ENCODE measurements at regions not wholly inside any gene's neighbourhood (a gene's known extent, or its start where the extent isn't known, plus 50 kb on each side); places are given as distances from the start of the nearest gene placed in this dataset.
"Not testable (repeated sequence)": the region's sequence is repeated elsewhere in the genome, so short reads cannot be mapped to it uniquely, and the experiment has no call there.

- DNase-seq (ENCODE audit: low spot score) = no peak
Observed at GRCh38 chr3:80734920-80735319, 967.1 kb upstream of the ROBO1 start.

DNA sequence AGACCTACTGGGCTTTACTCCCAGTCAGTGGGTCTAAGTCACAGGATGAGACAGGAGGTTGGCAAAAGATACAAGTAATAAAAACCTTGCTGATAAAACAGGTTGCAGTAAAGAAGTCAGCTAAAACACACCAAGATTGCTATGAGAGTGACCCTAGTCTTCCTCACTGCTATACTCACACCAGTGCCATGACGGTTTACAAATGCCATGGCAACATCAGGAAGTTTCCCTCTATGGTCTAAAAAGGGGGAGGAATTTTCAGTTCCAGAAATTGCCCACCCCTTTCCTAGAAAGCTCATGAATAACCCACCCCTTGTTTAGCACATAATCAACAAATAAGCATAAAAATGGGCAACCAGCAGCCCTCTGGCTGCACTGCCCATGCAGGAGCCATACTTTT is 966.7 kb upstream of the ROBO1 start:
- no peak for DNase-seq (ENCODE audit: low spot score)

- DNase-seq (ENCODE audit: low spot score) = peak; percentile 1
Observed at GRCh38 chr3:80733522-80734176, 965.9 kb upstream of the ROBO1 start.

- DNase-seq (ENCODE audit: low spot score) = not testable (repeated sequence)
Observed at GRCh38 chr3:80727561-80727960, 959.8 kb upstream of the ROBO1 start.

DNA sequence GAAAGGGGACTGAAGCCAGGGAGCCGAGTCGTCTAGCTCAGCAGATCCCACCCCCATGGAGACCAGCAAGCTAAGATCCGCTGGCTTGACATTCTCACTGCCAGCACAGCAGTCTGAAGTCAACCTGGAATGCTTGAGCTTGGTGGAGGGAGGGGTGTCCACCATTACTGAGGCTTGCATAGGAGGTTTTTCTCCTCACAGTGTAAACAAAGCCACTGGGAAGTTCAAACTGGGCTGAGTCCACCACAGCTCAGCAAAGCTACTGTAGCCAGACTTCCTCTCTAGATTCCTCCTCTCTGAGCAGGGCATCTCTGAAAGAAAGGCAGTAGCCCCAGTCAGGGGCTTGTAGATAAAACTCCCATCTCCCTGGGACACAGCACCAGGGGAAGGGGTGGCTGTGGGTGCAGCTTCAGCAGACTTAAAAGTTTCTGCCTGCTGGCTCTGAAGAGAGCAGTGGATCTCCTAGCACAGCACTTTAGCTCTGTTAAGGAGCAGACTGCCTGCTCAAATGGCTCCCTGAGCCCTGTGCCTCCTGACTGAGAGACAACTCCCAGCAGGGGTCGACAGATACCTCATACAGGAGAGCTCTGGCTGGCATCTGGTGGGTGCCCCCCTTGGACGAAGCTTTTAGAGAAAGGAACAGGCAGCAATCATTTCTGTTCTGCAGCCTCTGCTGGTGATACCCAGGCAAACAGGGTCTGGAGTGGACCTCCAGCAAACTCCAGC is 942.0 kb upstream of the ROBO1 start:
- DNase-seq (ENCODE audit: low spot score) = not testable (repeated sequence)

DNA sequence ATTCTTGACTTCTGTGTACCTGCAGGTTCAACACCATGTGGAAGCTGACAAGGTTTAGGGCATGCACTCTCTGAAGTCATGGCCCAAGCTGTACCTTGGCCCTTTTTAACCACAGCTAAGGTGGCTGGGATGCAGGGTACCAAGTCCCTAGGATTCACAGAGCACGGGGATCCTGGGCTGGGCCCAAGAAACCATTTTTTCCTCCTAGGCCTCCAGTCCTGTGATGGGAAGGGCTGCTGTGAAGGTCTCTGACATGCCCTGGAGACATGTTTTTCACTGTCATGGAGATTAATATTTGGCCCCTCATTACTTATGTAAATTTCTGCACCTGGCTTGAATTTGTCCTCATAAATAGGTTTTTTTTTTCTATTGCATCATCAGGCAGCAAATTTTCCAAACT is 937.5 kb upstream of the ROBO1 start:
- DNase-seq (ENCODE audit: low spot score) = no peak

DNA sequence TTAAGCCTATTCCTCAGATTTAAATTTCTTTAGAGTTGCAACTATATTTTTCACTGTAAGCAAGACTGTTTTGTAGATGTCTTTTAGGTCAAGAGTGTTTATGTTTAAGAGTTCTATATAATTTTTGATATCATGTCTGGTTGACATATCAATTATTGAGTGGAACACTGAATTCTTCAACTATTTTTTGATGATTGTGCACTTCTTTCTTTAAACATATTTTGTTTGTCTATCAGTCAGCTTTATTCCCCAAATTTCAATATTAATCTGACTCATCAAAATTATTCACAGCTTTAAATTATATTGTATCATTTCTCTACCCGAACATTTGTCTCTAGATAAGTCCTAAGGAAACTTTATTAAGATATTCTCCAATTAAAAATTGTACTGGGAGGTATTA is 933.6 kb upstream of the ROBO1 start:
- no peak for DNase-seq (ENCODE audit: low spot score)

GRCh38 chr3:80697291-80697690 is 929.5 kb upstream of the ROBO1 start:
- DNase-seq (ENCODE audit: low spot score) = no peak

- DNase-seq (ENCODE audit: low spot score) = no peak
Observed at GRCh38 chr3:80696280-80696679, 928.5 kb upstream of the ROBO1 start.

GRCh38 chr3:80688814-80689213 is 921.0 kb upstream of the ROBO1 start:
- DNase-seq (ENCODE audit: low spot score) = peak; percentile 2

DNA sequence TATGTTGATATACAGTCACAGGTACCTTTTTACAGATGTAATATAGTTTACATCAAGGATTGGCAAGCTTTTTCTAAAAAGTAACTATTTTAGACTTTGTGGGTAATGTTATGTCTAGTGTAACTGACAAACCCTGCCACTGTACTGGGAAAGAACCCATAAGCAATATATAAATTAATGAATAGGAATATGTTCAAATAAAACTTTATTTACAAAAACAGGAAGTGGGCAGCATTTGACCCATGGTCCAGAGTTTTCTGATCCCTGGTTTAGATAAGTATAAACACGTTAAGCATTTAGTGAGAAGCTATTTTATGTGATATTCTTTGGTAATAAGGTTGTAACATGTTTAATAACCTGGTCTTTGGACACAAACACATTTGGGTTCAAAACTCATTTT is 915.2 kb upstream of the ROBO1 start:
- no peak for DNase-seq (ENCODE audit: low spot score)

DNA sequence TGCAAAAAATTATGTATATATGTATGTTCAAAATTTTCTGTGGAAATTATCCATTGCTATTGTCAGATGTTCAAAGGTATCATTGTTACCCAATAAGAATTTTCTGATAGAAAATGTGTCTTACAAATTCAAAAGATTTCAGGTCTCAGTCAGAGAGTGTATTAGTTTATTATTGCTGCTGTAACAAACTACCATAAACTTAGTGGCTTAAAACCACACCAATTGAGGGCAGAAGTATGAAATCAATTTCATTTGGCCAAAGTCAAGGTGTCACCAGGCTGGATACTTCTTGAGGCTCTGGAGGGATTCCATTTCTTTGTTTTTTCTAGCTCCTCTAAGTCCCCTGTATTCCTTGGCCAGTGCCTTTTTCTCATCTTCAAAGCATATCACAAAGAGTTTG is 914.4 kb upstream of the ROBO1 start:
- no peak for DNase-seq (ENCODE audit: low spot score)

- peak; percentile 3 for DNase-seq (ENCODE audit: low spot score)
Observed at GRCh38 chr3:80677796-80678195, 910.0 kb upstream of the ROBO1 start.

DNA sequence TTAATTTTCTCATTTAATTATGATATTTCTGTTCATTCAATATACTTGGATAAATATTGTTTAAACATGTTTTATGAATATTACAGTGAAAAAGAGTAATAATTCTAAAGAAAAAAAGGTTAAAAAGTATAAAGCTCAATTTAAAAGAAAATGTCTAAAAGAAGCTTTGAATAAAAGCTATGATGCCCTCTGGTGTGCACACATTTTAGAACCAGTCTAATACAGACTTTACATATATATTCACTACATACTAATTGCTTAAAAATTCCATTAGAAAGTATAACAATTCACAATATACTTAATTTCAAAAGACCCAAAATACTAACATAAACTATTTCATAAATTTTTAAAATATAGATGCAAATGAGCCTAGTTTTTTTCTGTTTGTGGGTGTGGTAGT is 909.1 kb upstream of the ROBO1 start:
- DNase-seq (ENCODE audit: low spot score) = no peak

GRCh38 chr3:80676261-80676660 is 908.5 kb upstream of the ROBO1 start:
- no peak for DNase-seq (ENCODE audit: low spot score)

DNA sequence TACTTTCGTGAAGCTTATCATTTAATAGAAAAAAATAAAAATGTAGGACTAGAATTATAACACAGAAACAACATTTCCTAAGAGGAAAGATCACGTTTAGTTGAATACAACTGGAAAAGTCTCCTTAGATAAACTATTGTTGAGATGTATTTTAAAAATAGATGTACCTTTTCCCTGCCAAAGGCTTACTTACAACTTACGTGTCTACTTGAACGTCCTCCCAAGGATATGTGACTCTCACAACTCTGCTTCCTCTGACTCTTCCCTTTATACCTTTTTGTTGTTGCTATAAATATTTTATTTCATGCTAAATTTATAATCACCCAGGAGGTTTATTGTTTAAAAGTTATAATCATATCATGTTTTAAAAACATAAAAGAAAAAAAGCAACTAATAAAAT is 908.0 kb upstream of the ROBO1 start:
- DNase-seq (ENCODE audit: low spot score) = no peak

DNA sequence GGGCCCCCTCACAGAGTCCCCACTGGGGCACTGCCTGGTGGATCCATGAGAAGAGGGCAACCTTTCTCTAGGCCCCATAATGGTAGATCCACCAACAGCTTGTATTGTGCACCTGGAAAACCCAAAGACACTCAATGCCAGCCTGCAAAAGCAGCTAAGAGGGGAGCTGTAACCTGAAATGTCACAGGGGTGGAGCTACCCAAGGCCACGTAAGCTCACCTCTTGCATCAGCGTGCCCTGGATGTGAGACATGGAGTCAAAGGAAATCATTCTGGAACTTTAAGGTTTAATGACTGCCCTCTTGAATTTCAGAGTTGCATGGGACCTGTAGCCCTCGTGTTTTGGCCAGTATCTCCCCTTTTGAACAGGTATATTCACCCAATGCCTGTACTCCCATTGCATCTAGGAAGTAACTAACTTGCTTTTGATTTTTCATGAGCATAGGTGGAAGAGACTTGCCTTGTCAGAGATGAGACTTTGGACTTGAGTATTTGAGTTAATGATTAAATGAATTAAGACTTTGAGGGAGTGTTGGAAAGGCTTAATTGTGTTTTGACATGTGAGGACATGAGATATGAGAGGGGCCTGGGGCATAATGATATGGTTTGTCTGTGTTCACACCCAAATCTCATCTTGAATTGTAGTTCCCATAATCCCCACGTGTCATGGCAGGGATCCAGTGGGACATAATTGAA is 900.9 kb upstream of the ROBO1 start:
- no peak for DNase-seq (ENCODE audit: low spot score)

GRCh38 chr3:80668100-80668499 is 900.3 kb upstream of the ROBO1 start:
- DNase-seq (ENCODE audit: low spot score) = no peak

- no peak for DNase-seq (ENCODE audit: low spot score)
Observed at GRCh38 chr3:80663426-80663825, 895.6 kb upstream of the ROBO1 start.

DNA sequence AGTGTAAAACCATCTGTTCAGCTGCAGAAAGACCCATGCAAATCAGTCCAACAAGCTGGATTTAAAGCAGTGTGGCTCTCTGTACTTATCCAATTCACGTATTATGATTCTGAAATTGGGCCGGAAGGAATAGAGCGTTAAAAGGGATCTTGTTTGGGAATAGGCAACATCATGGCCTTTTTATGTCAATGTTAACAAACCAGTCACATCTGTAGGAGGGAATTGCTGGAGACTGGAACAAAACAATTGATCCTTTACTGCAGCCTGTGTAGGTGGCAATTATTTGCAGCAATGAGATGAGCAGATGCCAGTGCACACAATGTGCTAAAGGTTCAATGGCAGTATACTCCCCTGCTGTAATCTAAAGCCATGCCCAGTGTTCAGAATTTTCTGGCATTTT is 887.4 kb upstream of the ROBO1 start:
- no peak for DNase-seq (ENCODE audit: low spot score)

DNA sequence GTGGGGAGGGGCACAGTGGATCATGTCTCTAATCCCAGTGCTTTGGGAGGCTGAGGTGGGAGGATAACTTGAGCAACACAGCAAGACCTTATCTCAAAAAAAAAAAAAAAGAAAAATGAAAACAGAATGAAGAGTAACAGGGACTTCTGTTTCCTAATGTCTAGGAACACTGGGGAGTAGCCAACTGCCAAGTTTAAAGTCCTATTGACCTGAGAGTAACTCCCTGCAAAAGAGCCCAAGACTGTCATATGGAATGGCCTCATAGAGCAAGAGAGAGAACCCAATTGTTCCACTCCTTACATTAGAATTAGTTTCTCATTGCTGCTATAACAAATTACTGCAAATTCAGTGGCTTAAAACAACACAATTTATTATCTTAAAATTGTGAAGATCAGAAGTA is 881.4 kb upstream of the ROBO1 start:
- no peak for DNase-seq (ENCODE audit: low spot score)

DNA sequence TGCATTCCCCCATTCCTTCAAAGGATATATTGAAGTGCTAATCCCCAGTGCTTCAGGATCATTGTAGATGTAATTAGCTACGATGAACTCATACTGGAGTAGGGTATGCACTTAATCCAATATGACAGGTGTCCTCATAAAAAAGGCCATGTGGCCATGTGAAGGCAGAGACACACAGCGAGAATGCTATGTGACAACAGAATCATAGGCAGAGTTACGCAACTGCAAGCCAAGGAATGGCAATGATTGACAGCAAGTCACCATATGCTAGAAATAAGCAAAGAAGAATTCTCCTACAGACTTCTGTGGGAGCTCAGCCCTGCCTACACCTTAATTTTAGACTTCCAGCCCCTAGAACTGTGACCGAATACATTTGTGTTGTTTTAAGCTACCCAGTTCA is 875.6 kb upstream of the ROBO1 start:
- DNase-seq (ENCODE audit: low spot score) = no peak
